GM13976 (cell line): ENCODE measurements at regions not wholly inside any gene's neighbourhood (a gene's known extent, or its start where the extent isn't known, plus 50 kb on each side); places are given as distances from the start of the nearest gene placed in this dataset.

ENCODE experiments used
- DNase-seq: peaks from one replicate; pipeline ENCODE4 v3.0.0; 2012; ENCODE audit warnings: low spot score
- CTCF ChIP-seq: IDR thresholded peaks from 2 replicates; pipeline ENCODE4 v1.5.1; 2012; ENCODE audit warnings: borderline replicate concordance, mild to moderate bottlenecking; ENCODE audit not compliant: insufficient read depth; ENCODE audit errors: extremely low read depth, missing control alignments, control extremely low read depth
- in situ Hi-C: fragments of 300-500 bp; cut with MboI; formaldehyde crosslinking; loops from one replicate; pipeline ENCODE4 v1.12.0; 2022; ENCODE audit warnings: low sequenced_read_pairs, mixed read lengths, inconsistent platforms; ENCODE audit not compliant: unreplicated experiment

DNA sequence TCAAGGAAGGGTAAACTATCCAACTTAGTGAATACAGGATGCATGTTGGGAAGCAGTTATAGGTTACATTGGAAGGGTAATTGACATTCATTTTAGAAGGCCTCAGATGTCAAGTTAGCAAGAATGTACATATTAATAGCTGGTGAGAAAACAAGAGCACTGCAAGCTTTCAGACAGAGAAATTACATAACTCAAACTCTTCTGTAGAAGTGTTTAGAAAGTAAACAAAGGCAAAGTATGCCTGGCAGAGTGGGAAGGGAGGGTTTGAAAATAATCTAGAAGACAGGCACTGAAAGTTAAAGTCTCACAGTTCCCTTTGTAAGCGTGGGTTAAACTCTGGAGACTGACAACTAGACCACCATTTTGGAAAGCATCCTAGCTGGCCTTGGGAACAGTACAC lies 406.2 kb downstream of the ANKRD50 start:
- in situ Hi-C loops: no loop called here
- DNase-seq: no peak
- TF ChIP-seq CTCF: no peak

DNA sequence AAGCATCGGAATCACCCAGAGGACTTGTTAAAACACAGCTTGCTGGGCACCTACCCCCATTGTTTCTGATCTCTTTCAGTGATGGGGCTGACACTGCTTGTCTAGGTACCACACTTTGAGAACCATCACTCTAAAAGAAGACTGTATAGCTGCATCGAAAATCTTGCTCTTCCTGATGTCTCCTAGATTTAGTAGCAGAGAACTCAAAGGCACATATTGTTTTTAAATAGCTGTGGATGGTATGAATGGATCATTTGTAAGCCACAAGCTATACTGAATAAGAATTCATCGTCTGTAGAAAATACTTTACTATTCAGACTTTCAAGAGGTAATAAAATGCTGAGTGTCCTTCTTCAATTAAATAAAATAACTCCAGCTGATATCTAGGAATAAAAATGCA lies 405.4 kb downstream of the ANKRD50 start:
- in situ Hi-C loops: no loop called here
- TF ChIP-seq CTCF: no peak
- DNase-seq: no peak

GRCh38 chr4:124318292-124318691 lies 394.2 kb downstream of the ANKRD50 start:
- in situ Hi-C loops: no loop called here
- no peak for TF ChIP-seq CTCF
- DNase-seq: no peak

DNA sequence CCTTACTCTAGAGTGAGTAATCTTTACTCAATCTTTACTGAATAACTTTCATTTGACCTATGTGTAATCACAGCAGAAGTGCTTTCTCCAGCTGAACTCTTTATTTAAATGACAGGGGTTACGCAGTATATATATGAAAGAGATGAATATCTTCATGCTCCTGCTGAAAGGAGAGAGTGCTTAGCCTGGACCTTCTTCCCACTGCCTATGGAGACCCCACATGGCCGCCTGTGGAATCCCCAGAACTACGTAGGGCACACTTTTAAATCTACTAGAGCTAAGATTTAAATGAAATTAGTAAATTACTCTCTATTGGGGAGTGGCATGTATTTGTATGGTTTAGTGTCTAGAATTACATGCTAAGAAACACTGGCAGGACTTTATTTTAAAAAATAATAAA lies 391.2 kb downstream of the ANKRD50 start:
- in situ Hi-C loops: no loop called here

GRCh38 chr4:124322234-124323065 lies 390.1 kb downstream of the ANKRD50 start:
- TF ChIP-seq CTCF: peak; percentile 36
- in situ Hi-C loops: no loop called here
- no peak for DNase-seq

More for the DNA sequence above, 391.2 kb downstream of the ANKRD50 start:
- TF ChIP-seq CTCF: no peak
- DNase-seq: no peak

- in situ Hi-C loops: loop anchor here (25.0 kb wide), 1 partner anchor 912 kb away; no protein-coding TSS in a partner anchor
- no peak for DNase-seq
- no peak for TF ChIP-seq CTCF
Observed at GRCh38 chr4:124325690-124326089, 386.8 kb downstream of the ANKRD50 start.
